GM18868 (cell line): ENCODE measurements at regions not wholly inside any gene's neighbourhood (a gene's known extent, or its start where the extent isn't known, plus 50 kb on each side); places are given as distances from the start of the nearest gene placed in this dataset.
"Not testable (repeated sequence)": the region's sequence is repeated elsewhere in the genome, so short reads cannot be mapped to it uniquely, and the experiment has no call there.

ENCODE experiments used
- ATAC-seq: cut with Tn5 transposase; IDR thresholded peaks from one replicate; pipeline ENCODE4 v1.9.1; 2021; ENCODE audit warnings: mild to moderate bottlenecking, moderate library complexity; ENCODE audit not compliant: unreplicated experiment

GRCh38 chr6:80440496-80441115 lies 334.1 kb downstream of the BCKDHB start:
- ATAC-seq = no peak

- ATAC-seq = no peak
These were observed 333.4 kb downstream of the BCKDHB start for GRCh38 chr6:80439721-80440470.

GRCh38 chr6:80438772-80439171 lies 332.3 kb downstream of the BCKDHB start:
- ATAC-seq = no peak

GRCh38 chr6:80437801-80438200 lies 331.3 kb downstream of the BCKDHB start:
- no peak for ATAC-seq

- ATAC-seq = no peak
These were observed 330.8 kb downstream of the BCKDHB start for GRCh38 chr6:80437221-80437620.

- no peak for ATAC-seq
These were observed 330.2 kb downstream of the BCKDHB start for GRCh38 chr6:80436663-80437062.

GRCh38 chr6:80435457-80435856 lies 329.0 kb downstream of the BCKDHB start:
- no peak for ATAC-seq

GRCh38 chr6:80434691-80435350 lies 328.4 kb downstream of the BCKDHB start:
- no peak for ATAC-seq

GRCh38 chr6:80433673-80434025 lies 327.2 kb downstream of the BCKDHB start:
- no peak for ATAC-seq

GRCh38 chr6:80433010-80433672 lies 326.7 kb downstream of the BCKDHB start:
- no peak for ATAC-seq

GRCh38 chr6:80425089-80425823 lies 318.8 kb downstream of the BCKDHB start:
- no peak for ATAC-seq

- ATAC-seq = no peak
These were observed 305.0 kb downstream of the BCKDHB start for GRCh38 chr6:80411486-80411885.

GRCh38 chr6:80407976-80408375 lies 301.5 kb downstream of the BCKDHB start:
- not testable (repeated sequence) for ATAC-seq

GRCh38 chr6:80404889-80405288 lies 298.4 kb downstream of the BCKDHB start:
- ATAC-seq = peak; percentile 7

GRCh38 chr6:80403365-80403764 lies 296.9 kb downstream of the BCKDHB start:
- ATAC-seq = peak; percentile 88

GRCh38 chr6:80402266-80402665 lies 295.8 kb downstream of the BCKDHB start:
- ATAC-seq = no peak
